Activated CD4-positive, alpha-beta T cell treated with anti-CD3 and anti-CD28 coated beads, Interleukin-2, amount 50 U/mL, for 16 hours (primary cell): ENCODE measurements at regions not wholly inside any gene's neighbourhood (a gene's known extent, or its start where the extent isn't known, plus 50 kb on each side); places are given as distances from the start of the nearest gene placed in this dataset.
A peak's percentile ranks its signal among the peaks of the same experiment; 100 is the strongest.
"Not testable (repeated sequence)": the region's sequence is repeated elsewhere in the genome, so short reads cannot be mapped to it uniquely, and the experiment has no call there.

Experiments used
- DNase-seq: peaks from one replicate; pipeline ENCODE4 v3.0.0-alpha.2; 2020

- no peak for DNase-seq
These were observed 227.9 kb upstream of the DTNA start for GRCh38 chr18:34482204-34482603.

- no peak for DNase-seq
These were observed 226.9 kb upstream of the DTNA start for GRCh38 chr18:34483198-34483597.

- no peak for DNase-seq
These were observed 218.4 kb upstream of the DTNA start for GRCh38 chr18:34491719-34492118.

GRCh38 chr18:34492652-34493051 is 217.4 kb upstream of the DTNA start:
- DNase-seq: no peak

GRCh38 chr18:34493099-34493544 is 217.0 kb upstream of the DTNA start:
- DNase-seq: peak; percentile 50

GRCh38 chr18:34493566-34494358 is 216.3 kb upstream of the DTNA start:
- no peak for DNase-seq

GRCh38 chr18:34494359-34494696 is 215.8 kb upstream of the DTNA start:
- DNase-seq: no peak

GRCh38 chr18:34495506-34495905 is 214.6 kb upstream of the DTNA start:
- DNase-seq: no peak

GRCh38 chr18:34501553-34501952 is 208.5 kb upstream of the DTNA start:
- no peak for DNase-seq

- no peak for DNase-seq
These were observed 203.9 kb upstream of the DTNA start for GRCh38 chr18:34506198-34506597.

- no peak for DNase-seq
These were observed 200.9 kb upstream of the DTNA start for GRCh38 chr18:34509163-34509562.

- no peak for DNase-seq
These were observed 200.1 kb upstream of the DTNA start for GRCh38 chr18:34509879-34510586.

- DNase-seq: no peak
These were observed 199.2 kb upstream of the DTNA start for GRCh38 chr18:34510926-34511325.

- DNase-seq: no peak
These were observed 198.7 kb upstream of the DTNA start for GRCh38 chr18:34511435-34511834.

- no peak for DNase-seq
These were observed 198.2 kb upstream of the DTNA start for GRCh38 chr18:34511879-34512278.

GRCh38 chr18:34514238-34514637 is 195.9 kb upstream of the DTNA start:
- DNase-seq: no peak

GRCh38 chr18:34514957-34515356 is 195.1 kb upstream of the DTNA start:
- no peak for DNase-seq

- DNase-seq: not testable (repeated sequence)
These were observed 193.7 kb upstream of the DTNA start for GRCh38 chr18:34516355-34516754.

- DNase-seq: not testable (repeated sequence)
These were observed 193.1 kb upstream of the DTNA start for GRCh38 chr18:34516996-34517395.

- no peak for DNase-seq
These were observed 189.1 kb upstream of the DTNA start for GRCh38 chr18:34521040-34521439.

GRCh38 chr18:34522603-34523002 is 187.5 kb upstream of the DTNA start:
- no peak for DNase-seq

GRCh38 chr18:34525244-34525643 is 184.9 kb upstream of the DTNA start:
- no peak for DNase-seq

- DNase-seq: no peak
These were observed 181.9 kb upstream of the DTNA start for GRCh38 chr18:34528177-34528576.
